OCI-LY7 (cell line): ENCODE measurements at regions not wholly inside any gene's neighbourhood (a gene's known extent, or its start where the extent isn't known, plus 50 kb on each side); places are given as distances from the start of the nearest gene placed in this dataset.
"Not testable (repeated sequence)": the region's sequence is repeated elsewhere in the genome, so short reads cannot be mapped to it uniquely, and the experiment has no call there.

Experiments used
- EZH2phosphoT487 ChIP-seq: fragments of 200-600 bp; sonication (generic); IDR thresholded peaks from 2 replicates; pipeline ENCODE4 v1.6.1; 2018; ENCODE audit warnings: low read depth, borderline replicate concordance, mild to moderate bottlenecking, mixed run types, antibody characterized with exemption, low read length, moderate library complexity, mixed read lengths
- TF ChIP-seq, protein P1 (sequence below): fragments of 200-600 bp; sonication (generic); conservative IDR thresholded peaks from 2 replicates; pipeline ENCODE4 v1.5.1; 2014; ENCODE audit warnings: mild to moderate bottlenecking, antibody characterized with exemption, low read length, moderate library complexity, mixed read lengths

DNA sequence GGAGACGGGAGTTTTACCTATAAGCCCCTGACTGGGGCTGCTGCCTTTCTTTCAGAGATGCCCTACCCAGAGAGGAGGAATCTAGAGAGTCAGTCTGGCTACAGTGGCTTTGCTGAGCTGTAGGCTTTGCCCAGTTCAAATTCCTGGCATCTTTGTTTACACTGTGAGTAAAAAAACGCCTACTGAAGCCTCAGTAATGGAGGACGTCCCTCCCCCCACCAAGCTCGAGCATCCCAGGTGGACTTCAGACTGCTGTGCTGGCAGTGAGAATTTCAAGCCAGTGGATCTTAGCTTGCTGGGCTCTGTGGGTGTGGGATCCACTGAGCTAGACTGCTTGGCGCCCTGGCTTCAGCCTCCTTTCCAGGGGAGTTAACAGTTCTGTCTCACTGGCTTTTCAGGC lies 237.1 kb upstream of the NT5E start:
- not testable (repeated sequence) for TF ChIP-seq EZH2phosphoT487
- TF ChIP-seq, protein P1, sequence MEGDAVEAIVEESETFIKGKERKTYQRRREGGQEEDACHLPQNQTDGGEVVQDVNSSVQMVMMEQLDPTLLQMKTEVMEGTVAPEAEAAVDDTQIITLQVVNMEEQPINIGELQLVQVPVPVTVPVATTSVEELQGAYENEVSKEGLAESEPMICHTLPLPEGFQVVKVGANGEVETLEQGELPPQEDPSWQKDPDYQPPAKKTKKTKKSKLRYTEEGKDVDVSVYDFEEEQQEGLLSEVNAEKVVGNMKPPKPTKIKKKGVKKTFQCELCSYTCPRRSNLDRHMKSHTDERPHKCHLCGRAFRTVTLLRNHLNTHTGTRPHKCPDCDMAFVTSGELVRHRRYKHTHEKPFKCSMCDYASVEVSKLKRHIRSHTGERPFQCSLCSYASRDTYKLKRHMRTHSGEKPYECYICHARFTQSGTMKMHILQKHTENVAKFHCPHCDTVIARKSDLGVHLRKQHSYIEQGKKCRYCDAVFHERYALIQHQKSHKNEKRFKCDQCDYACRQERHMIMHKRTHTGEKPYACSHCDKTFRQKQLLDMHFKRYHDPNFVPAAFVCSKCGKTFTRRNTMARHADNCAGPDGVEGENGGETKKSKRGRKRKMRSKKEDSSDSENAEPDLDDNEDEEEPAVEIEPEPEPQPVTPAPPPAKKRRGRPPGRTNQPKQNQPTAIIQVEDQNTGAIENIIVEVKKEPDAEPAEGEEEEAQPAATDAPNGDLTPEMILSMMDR, result not testable (repeated sequence)
